Activated CD4-positive, alpha-beta T cell treated with anti-CD3 and anti-CD28 coated beads, Interleukin-2, amount 10 ng/mL, durations not matched to agents 7 days and 5 days (primary cell): ENCODE measurements at regions not wholly inside any gene's neighbourhood (a gene's known extent, or its start where the extent isn't known, plus 50 kb on each side); places are given as distances from the start of the nearest gene placed in this dataset.

Experiments
- CTCF ChIA-PET: fragments of 350-600 bp; sonication (Branson Sonifier 250); formaldehyde crosslinking; loops from one replicate; lab custom pipeline; 2021; ENCODE audit warnings: antibody characterized with exemption; lab: Charles Lee
- POLR2A ChIA-PET: fragments of 350-600 bp; sonication (Branson Sonifier 250); formaldehyde crosslinking; loops from one replicate; lab custom pipeline; 2021; ENCODE audit warnings: antibody characterized with exemption; lab: Charles Lee
- DNase-seq: peaks from one replicate; pipeline ENCODE4 v3.0.0-alpha.2; 2020
- H3K27ac Mint-ChIP-seq: one replicate; pipeline ENCODE4 v1.8.0; 2021; ENCODE audit warnings: mild to moderate bottlenecking, moderate library complexity, mixed read lengths
- H3K27me3 Mint-ChIP-seq: one replicate; pipeline ENCODE4 v1.8.0; 2021; ENCODE audit warnings: mixed read lengths
- H3K36me3 Mint-ChIP-seq: one replicate; pipeline ENCODE4 v1.8.0; 2021; ENCODE audit warnings: low read depth, mixed read lengths
- H3K4me1 Mint-ChIP-seq: one replicate; pipeline ENCODE4 v1.8.0; 2021; ENCODE audit warnings: mixed read lengths
- H3K4me3 Mint-ChIP-seq: one replicate; pipeline ENCODE4 v1.8.0; 2021; ENCODE audit warnings: mild to moderate bottlenecking, moderate library complexity, mixed read lengths
- H3K9me3 Mint-ChIP-seq: one replicate; pipeline ENCODE4 v1.8.0; 2021; ENCODE audit warnings: mixed read lengths

- CTCF ChIA-PET: no interaction called here
- no peak overlapping the region for H3K4me3 Mint-ChIP-seq
- no peak for DNase-seq
- peaks cover 3% of the 10 kb centered on the region for H3K9me3 Mint-ChIP-seq
- H3K36me3 Mint-ChIP-seq: no peaks in the 10 kb centered on the region
- POLR2A ChIA-PET: no interaction called here
- no peaks in the 10 kb centered on the region for H3K4me1 Mint-ChIP-seq
- peaks cover 4% of the 10 kb centered on the region for H3K27me3 Mint-ChIP-seq
- no peak overlapping the region for H3K27ac Mint-ChIP-seq
Observed at GRCh38 chr4:11568511-11568910, 139.8 kb upstream of the HS3ST1 start.

GRCh38 chr4:11566444-11567022, 137.8 kb upstream of the HS3ST1 start:
- CTCF ChIA-PET: no interaction called here
- no peak for DNase-seq
- H3K9me3 Mint-ChIP-seq: peaks cover 3% of the 10 kb centered on the region
- H3K4me1 Mint-ChIP-seq: no peaks in the 10 kb centered on the region
- peaks cover 4% of the 10 kb centered on the region for H3K27me3 Mint-ChIP-seq
- no peaks in the 10 kb centered on the region for H3K36me3 Mint-ChIP-seq
- no peak overlapping the region for H3K4me3 Mint-ChIP-seq
- no peak overlapping the region for H3K27ac Mint-ChIP-seq
- POLR2A ChIA-PET: no interaction called here

- DNase-seq: no peak
- Mint-ChIP-seq H3K4me1 (no peaks in the 10 kb centered on the region), H3K36me3 (no peaks in the 10 kb centered on the region), H3K4me3 (no peak overlapping the region), H3K27ac (no peak overlapping the region), H3K27me3 (peaks cover 4% of the 10 kb centered on the region), H3K9me3 (peaks cover 3% of the 10 kb centered on the region)
- ChIA-PET POLR2A (no interaction called here), CTCF (no interaction called here)
Observed at GRCh38 chr4:11565899-11566298, 137.2 kb upstream of the HS3ST1 start.

- Mint-ChIP-seq H3K36me3 (no peaks in the 10 kb centered on the region), H3K9me3 (peaks cover 3% of the 10 kb centered on the region), H3K4me1 (no peaks in the 10 kb centered on the region), H3K27me3 (peaks cover 4% of the 10 kb centered on the region), H3K27ac (no peak overlapping the region), H3K4me3 (no peak overlapping the region)
- POLR2A ChIA-PET: no interaction called here
- CTCF ChIA-PET: no interaction called here
- no peak for DNase-seq
Observed at GRCh38 chr4:11565213-11565612, 136.5 kb upstream of the HS3ST1 start.

- Mint-ChIP-seq H3K9me3 (peaks cover 7% of the 10 kb centered on the region), H3K27ac (no peak overlapping the region), H3K4me1 (no peaks in the 10 kb centered on the region), H3K27me3 (peaks cover 4% of the 10 kb centered on the region), H3K4me3 (no peak overlapping the region), H3K36me3 (no peaks in the 10 kb centered on the region)
- POLR2A ChIA-PET: no interaction called here
- no peak for DNase-seq
- CTCF ChIA-PET: no interaction called here
Observed at GRCh38 chr4:11564021-11564420, 135.3 kb upstream of the HS3ST1 start.

GRCh38 chr4:11549525-11549924, 120.8 kb upstream of the HS3ST1 start:
- no peak for DNase-seq
- CTCF ChIA-PET: no interaction called here
- H3K27me3 Mint-ChIP-seq: no peaks in the 10 kb centered on the region
- H3K9me3 Mint-ChIP-seq: no peaks in the 10 kb centered on the region
- H3K36me3 Mint-ChIP-seq: no peaks in the 10 kb centered on the region
- POLR2A ChIA-PET: no interaction called here
- no peak overlapping the region for H3K4me3 Mint-ChIP-seq
- peaks cover 4% of the 10 kb centered on the region for H3K4me1 Mint-ChIP-seq
- no peak overlapping the region for H3K27ac Mint-ChIP-seq

- DNase-seq: no peak
- H3K9me3 Mint-ChIP-seq: no peaks in the 10 kb centered on the region
Observed at GRCh38 chr4:11548597-11549082, 119.9 kb upstream of the HS3ST1 start.

GRCh38 chr4:11546391-11547175, 117.9 kb upstream of the HS3ST1 start:
- Mint-ChIP-seq H3K4me1 (peaks cover 4% of the 10 kb centered on the region), H3K36me3 (no peaks in the 10 kb centered on the region), H3K4me3 (no peak overlapping the region), H3K27me3 (no peaks in the 10 kb centered on the region), H3K9me3 (no peaks in the 10 kb centered on the region), H3K27ac (no peak overlapping the region)
- DNase-seq: no peak
- ChIA-PET POLR2A (no interaction called here), CTCF (no interaction called here)

More at GRCh38 chr4:11548597-11549082, 119.9 kb upstream of the HS3ST1 start:
- Mint-ChIP-seq H3K4me1 (peaks cover 4% of the 10 kb centered on the region), H3K27ac (no peak overlapping the region), H3K36me3 (no peaks in the 10 kb centered on the region), H3K27me3 (no peaks in the 10 kb centered on the region), H3K4me3 (no peak overlapping the region)
- CTCF ChIA-PET: no interaction called here
- POLR2A ChIA-PET: no interaction called here

GRCh38 chr4:11545651-11546050, 117.0 kb upstream of the HS3ST1 start:
- H3K4me1 Mint-ChIP-seq: peaks cover 4% of the 10 kb centered on the region
- no peak overlapping the region for H3K4me3 Mint-ChIP-seq
- no peak overlapping the region for H3K27ac Mint-ChIP-seq
- ChIA-PET POLR2A (no interaction called here), CTCF (no interaction called here)
- H3K27me3 Mint-ChIP-seq: no peaks in the 10 kb centered on the region
- no peaks in the 10 kb centered on the region for H3K9me3 Mint-ChIP-seq
- H3K36me3 Mint-ChIP-seq: no peaks in the 10 kb centered on the region
- no peak for DNase-seq

- Mint-ChIP-seq H3K9me3 (no peaks in the 10 kb centered on the region), H3K36me3 (no peaks in the 10 kb centered on the region), H3K4me3 (no peak overlapping the region), H3K27ac (no peak overlapping the region), H3K4me1 (peaks cover 4% of the 10 kb centered on the region), H3K27me3 (no peaks in the 10 kb centered on the region)
- CTCF ChIA-PET: no interaction called here
- POLR2A ChIA-PET: no interaction called here
- no peak for DNase-seq
Observed at GRCh38 chr4:11544211-11544610, 115.5 kb upstream of the HS3ST1 start.

GRCh38 chr4:11543706-11544105, 115.0 kb upstream of the HS3ST1 start:
- ChIA-PET POLR2A (no interaction called here), CTCF (no interaction called here)
- no peak for DNase-seq
- Mint-ChIP-seq H3K27me3 (no peaks in the 10 kb centered on the region), H3K4me1 (peaks cover 4% of the 10 kb centered on the region), H3K4me3 (no peak overlapping the region), H3K9me3 (no peaks in the 10 kb centered on the region), H3K36me3 (no peaks in the 10 kb centered on the region), H3K27ac (no peak overlapping the region)

GRCh38 chr4:11542952-11543351, 114.3 kb upstream of the HS3ST1 start:
- no peak overlapping the region for H3K27ac Mint-ChIP-seq
- no peaks in the 10 kb centered on the region for H3K4me1 Mint-ChIP-seq
- ChIA-PET CTCF (no interaction called here), POLR2A (no interaction called here)
- no peaks in the 10 kb centered on the region for H3K27me3 Mint-ChIP-seq
- DNase-seq: no peak
- no peak overlapping the region for H3K4me3 Mint-ChIP-seq
- no peaks in the 10 kb centered on the region for H3K9me3 Mint-ChIP-seq
- H3K36me3 Mint-ChIP-seq: no peaks in the 10 kb centered on the region

GRCh38 chr4:11537846-11538245, 109.2 kb upstream of the HS3ST1 start:
- Mint-ChIP-seq H3K36me3 (no peaks in the 10 kb centered on the region), H3K9me3 (peaks cover 2% of the 10 kb centered on the region), H3K4me3 (no peak overlapping the region), H3K4me1 (no peaks in the 10 kb centered on the region), H3K27me3 (no peaks in the 10 kb centered on the region), H3K27ac (no peak overlapping the region)
- ChIA-PET POLR2A (no interaction called here), CTCF (no interaction called here)
- DNase-seq: no peak
